ENCODE measurements at regions not wholly inside any gene's neighbourhood (a gene's known extent, or its start where the extent isn't known, plus 50 kb on each side); places are given as distances from the start of the nearest gene placed in this dataset. TPM values are rescaled to one million over a fixed set of nuclear protein-coding genes. Genes with fewer than 3 reads are reported as not detected.

- TF ChIP-seq, protein P1, sequence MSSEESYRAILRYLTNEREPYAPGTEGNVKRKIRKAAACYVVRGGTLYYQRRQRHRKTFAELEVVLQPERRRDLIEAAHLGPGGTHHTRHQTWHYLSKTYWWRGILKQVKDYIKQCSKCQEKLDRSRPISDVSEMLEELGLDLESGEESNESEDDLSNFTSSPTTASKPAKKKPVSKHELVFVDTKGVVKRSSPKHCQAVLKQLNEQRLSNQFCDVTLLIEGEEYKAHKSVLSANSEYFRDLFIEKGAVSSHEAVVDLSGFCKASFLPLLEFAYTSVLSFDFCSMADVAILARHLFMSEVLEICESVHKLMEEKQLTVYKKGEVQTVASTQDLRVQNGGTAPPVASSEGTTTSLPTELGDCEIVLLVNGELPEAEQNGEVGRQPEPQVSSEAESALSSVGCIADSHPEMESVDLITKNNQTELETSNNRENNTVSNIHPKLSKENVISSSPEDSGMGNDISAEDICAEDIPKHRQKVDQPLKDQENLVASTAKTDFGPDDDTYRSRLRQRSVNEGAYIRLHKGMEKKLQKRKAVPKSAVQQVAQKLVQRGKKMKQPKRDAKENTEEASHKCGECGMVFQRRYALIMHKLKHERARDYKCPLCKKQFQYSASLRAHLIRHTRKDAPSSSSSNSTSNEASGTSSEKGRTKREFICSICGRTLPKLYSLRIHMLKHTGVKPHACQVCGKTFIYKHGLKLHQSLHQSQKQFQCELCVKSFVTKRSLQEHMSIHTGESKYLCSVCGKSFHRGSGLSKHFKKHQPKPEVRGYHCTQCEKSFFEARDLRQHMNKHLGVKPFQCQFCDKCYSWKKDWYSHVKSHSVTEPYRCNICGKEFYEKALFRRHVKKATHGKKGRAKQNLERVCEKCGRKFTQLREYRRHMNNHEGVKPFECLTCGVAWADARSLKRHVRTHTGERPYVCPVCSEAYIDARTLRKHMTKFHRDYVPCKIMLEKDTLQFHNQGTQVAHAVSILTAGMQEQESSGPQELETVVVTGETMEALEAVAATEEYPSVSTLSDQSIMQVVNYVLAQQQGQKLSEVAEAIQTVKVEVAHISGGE (CRISPR knock-in tag; IDR thresholded peaks at IDR 0.05) = no peak
- TF ChIP-seq IRF3 (IDR thresholded peaks at IDR 0.05) (no peak), RCOR1 (conservative IDR thresholded peaks at IDR 0.05; ENCODE audit: low read depth, low read length) (no peak), REST (IDR thresholded peaks at IDR 0.05; ENCODE audit: low read depth, low read length) (no peak), EP300 (IDR thresholded peaks at IDR 0.05; ENCODE audit: borderline replicate concordance in 1 of 2, control insufficient read depth in 1 of 2, low read depth in 2 of 2, low read length in 2 of 2) (no peak), CHD2 (IDR thresholded peaks at IDR 0.05; ENCODE audit: borderline replicate concordance, low read depth, low read length) (no peak), NR2F1 (conservative IDR thresholded peaks at IDR 0.05) (no peak), ZNF274 (IDR thresholded peaks at IDR 0.05; ENCODE audit: insufficient read depth, insufficient read length) (no peak), HDGF (IDR thresholded peaks at IDR 0.05) (no peak)
These were observed 50.0 kb upstream of the ARHGEF26 start (continued) for GRCh38 chr3:154071146-154071545.

Small RNA genes lying in the stretch of these regions (small RNA-seq; reads per million reads assigned to genes)
- not detected for gene RF00019
- gene RF00096 = not detected
- gene RNU6-901P = not detected

Measured in GM12878 (cell line).